ENCODE measurements at regions not wholly inside any gene's neighbourhood (a gene's known extent, or its start where the extent isn't known, plus 50 kb on each side); places are given as distances from the start of the nearest gene placed in this dataset.
A peak's percentile ranks its signal among the peaks of the same experiment; 100 is the strongest.

- DNase-seq (ENCODE audit: low read depth, low spot score), result no peak
These were observed 79.5 kb downstream of the IRF2BPL start for GRCh38 chr14:76948976-76949375.

GRCh38 chr14:76948213-76948947 lies 80.1 kb downstream of the IRF2BPL start:
- DNase-seq (ENCODE audit: low read depth, low spot score), result no peak

DNA sequence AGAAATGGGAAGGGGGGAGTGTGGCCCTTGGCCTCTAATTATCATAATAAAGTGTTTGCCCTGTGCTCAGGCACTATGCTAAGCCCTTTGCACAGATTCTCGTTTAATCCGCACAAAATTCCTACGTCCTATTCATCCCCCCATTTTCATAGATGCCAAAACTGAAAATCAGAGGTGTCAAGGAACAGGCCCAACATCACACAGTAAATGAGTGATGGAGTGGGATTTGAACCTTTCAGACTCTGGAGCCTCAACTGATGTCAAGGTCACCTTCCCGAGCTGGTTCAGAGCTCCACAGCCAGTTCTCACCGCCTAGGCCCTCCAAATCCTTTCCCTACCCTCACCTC lies 80.7 kb downstream of the IRF2BPL start:
- DNase-seq (ENCODE audit: low read depth, low spot score), result no peak

DNA sequence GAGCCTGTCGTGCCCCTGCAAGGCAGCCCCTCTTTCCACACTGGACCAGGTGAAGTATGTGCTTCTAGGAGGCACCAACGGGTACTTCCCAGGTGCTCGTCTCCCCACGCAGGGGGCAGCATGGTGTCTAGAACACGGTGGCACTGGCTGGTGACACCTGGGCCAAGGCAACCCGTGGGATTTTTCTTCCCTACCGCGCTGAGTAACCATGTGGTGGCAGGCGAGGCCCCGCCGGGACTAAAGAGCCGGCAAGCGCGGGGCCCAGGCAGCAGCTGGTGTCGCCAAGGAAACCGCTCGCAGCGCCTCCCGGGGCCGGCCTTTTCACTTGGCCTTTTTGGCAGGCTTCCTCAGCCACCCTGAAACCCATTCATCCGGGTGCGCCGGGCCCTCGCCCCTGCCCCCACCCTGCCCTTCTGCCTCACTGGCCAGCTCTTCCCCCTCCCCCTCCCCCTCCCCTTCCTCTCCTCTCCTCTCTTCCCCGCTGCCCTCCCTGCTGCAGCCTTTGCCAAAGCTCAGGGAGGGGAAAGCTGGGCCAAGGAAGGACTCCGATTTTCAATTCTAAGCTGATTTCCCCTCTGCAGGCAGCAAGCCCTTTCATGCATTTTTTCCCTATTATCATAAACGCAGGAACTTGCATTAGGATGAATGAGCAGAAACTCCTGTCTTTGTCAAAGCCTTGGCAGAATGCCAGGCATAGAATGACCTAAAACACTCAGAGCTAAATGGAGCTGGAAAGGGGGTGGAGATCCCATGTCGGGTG lies 81.2 kb downstream of the IRF2BPL start:
- DNase-seq (ENCODE audit: low read depth, low spot score), result no peak

DNA sequence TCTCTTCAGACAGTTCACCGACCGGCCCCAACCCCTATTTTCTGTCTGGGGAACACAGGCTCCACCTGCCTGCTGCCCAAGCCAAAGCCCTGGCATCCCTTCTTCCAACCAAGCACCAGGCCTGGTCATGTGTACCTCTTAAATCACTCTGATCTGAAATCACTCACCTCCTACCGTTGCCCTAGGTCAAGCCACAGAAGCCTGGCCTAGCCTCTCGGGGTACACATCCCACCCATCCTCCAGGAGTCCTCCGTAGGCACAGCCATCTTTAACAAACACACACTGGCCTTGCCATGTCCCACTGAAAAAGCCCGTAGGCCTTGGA lies 81.8 kb downstream of the IRF2BPL start:
- no peak for DNase-seq (ENCODE audit: low read depth, low spot score)

DNA sequence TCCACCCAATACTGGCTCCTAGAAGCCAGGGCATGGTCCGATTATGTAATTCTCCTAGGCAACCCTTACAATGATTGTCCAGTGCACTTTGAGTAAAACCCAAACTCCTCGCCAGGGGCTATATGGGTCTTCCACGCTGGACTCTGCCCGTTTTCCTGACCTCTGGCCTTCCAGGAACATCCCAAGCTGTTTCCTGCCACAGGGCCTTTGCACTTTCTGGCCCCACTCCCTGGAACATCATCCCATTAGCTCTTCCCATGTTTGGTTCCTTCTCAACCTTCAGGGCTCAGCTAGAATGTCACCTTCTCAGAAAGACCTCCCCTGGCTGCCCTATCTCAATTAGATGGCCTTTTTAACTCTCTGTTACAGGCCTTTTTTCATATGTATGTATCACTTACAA lies 85.4 kb downstream of the IRF2BPL start:
- no peak for DNase-seq (ENCODE audit: low read depth, low spot score)

DNA sequence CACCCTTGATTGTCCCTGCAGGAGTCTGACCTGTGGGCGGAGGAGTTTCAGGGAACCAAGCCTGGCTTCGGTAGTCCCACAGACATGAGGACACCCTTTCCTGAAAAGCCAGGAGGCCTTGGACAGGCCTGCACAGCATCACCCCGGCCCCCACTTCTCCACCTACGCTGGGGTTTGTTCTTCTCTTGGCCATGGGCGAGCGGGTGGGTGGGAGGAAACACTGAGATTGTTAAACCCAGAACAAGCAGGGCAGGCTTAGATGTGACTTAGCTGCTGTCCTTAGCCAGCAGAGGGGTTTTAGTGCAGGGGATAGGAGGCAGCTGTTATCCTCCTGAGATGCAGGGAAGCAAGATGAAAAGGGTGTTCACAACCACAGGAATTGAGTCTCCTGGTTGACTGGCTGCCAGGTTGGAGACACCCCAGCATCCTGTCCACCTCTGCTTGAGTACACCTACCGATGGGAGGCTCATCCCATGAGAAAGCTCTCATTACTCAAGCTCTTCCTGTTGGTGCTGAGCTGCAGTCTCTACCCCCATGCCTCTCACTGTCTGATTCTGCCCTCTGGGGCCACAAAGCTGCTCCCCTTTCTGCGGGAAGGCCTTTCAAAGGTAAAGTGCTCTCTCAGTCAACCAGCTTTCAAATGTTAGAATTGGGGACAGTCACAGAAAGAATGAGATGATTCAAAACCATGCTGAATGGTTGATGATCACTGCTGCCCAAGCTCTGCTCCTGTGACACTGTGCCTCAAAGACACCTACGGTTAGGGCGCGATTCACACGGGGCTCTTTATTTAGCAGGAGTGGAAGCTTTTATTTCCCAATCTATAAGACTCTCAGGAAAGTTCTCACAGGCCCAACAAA lies 86.3 kb downstream of the IRF2BPL start:
- DNase-seq (ENCODE audit: low read depth, low spot score), result no peak

- no peak for DNase-seq (ENCODE audit: low read depth, low spot score)
These were observed 87.0 kb downstream of the IRF2BPL start for GRCh38 chr14:76941544-76941943.

DNA sequence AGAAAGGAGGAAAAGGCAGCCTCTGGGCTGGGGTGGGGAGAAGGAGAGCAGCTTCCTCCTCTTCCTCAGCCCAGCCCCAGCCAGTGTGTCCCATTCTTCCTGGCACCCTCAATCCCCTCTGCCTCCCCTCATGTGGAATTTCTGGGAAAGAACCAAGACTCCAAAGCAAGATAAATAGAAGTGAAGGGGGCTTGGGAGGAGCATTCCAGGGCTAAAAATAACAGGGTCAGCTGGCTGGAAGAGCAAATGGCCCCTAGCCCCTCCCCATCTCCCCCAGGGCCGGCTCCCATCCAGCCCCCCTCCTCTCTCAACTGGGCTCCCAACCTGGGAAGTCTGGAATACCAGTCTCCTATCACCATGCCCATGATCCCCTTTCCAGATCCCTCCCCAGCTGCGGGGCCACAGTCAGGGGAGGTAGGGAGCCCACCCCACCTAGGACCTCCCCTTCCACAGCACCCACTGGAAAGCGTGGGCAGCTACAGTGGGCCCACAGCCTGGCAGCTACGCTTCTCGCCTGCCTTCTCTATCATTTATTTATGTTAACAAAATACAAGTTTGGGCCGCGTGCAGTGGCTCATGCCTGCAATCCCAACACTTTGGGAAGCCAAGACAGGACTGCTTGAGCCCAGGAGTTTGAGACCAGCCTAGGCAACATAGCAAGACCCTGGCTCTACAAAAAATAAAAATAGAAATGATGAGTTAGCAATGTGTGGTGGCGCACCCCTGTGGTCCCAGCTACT lies 88.3 kb downstream of the IRF2BPL start:
- no peak for DNase-seq (ENCODE audit: low read depth, low spot score)

DNA sequence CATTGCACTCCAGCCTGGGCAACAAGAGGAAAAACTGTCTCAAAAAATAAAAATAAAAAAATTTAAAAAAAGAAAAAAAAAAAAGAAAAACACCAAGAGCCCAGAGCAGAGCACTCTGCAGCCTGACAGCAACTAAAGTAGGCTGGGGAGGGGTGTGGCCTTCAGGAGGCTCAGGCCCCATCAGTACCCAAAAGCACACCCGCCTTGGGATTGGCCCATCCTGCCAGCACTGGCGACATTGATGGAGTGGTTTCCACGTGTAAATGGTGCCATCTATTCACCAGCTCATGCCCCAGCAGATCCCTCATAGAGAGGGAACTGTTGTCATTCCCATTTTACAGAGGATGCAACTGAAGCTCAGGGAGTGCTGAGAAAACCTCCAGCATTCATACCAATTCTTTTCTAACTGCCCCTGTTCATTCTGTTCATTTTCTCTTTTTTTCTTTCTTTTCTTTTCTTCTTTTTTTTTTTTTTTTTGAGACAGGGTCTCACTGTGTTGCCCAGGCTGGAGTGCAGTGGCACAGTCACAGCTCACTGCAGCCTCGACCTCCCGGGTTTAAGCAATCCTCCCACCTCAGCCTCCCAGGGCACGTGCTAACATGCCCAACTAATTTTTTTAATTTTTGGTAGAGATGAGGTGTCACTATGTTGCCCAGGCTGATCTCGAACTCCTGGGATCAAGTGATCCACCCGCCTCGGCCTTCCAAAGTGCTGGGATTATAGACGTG lies 89.3 kb downstream of the IRF2BPL start:
- no peak for DNase-seq (ENCODE audit: low read depth, low spot score)

- DNase-seq (ENCODE audit: low read depth, low spot score), result no peak
These were observed 90.4 kb downstream of the IRF2BPL start for GRCh38 chr14:76938092-76938500.

GRCh38 chr14:76937181-76938091 lies 91.1 kb downstream of the IRF2BPL start:
- DNase-seq (ENCODE audit: low read depth, low spot score), result peak; percentile 73

DNA sequence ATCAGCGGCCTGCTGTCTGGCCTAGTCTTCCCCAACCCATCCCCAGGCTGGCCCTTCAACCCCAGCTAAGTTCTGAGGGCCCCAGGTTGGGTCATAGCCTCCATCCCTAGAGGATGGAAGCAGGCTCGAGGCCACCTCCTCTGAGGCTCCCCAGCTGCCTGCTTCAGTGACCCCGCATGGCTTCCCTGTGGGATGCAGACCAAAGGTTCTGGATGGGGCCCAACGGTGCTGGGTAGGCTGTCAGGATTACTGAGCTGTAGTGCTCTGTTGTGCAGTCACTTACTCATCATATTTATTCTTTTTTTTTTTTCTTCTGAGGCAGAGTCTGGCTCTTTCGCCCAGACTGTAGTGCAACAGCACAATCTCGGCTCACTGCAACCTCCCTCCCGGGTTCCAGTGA lies 92.0 kb downstream of the IRF2BPL start:
- no peak for DNase-seq (ENCODE audit: low read depth, low spot score)

- DNase-seq (ENCODE audit: low read depth, low spot score), result no peak
These were observed 95.0 kb downstream of the IRF2BPL start for GRCh38 chr14:76933515-76933914.

- no peak for DNase-seq (ENCODE audit: low read depth, low spot score)
These were observed 96.7 kb downstream of the IRF2BPL start for GRCh38 chr14:76931631-76932402.

- no peak for DNase-seq (ENCODE audit: low read depth, low spot score)
These were observed 98.0 kb downstream of the IRF2BPL start for GRCh38 chr14:76930549-76930948.

DNA sequence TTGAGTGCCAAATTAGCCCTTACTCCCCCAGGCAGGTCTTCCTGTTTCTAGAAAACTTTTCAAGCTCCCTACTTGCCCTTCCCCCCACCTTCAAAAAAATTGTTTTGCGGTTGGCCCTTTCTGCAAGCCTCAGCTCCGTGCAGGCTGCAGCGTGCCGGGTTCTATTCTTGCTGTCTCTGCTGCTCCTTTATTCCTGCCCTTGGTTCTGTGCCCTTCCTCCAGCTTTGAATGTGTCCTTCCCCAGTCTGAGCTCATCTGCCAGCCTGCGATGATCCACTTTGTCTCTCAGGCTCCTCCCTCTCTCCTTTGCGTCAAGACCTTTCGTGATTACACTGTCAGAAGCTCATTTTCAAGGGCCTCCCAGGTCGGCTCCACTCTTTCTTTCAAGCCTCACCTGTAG lies 98.6 kb downstream of the IRF2BPL start:
- no peak for DNase-seq (ENCODE audit: low read depth, low spot score)

- DNase-seq (ENCODE audit: low read depth, low spot score), result no peak
These were observed 100.4 kb downstream of the IRF2BPL start for GRCh38 chr14:76927971-76928700.

Measured in brain pericyte (primary cell).